GM18909 (cell line): ENCODE measurements at regions not wholly inside any gene's neighbourhood (a gene's known extent, or its start where the extent isn't known, plus 50 kb on each side); places are given as distances from the start of the nearest gene placed in this dataset.
"Not testable (repeated sequence)": the region's sequence is repeated elsewhere in the genome, so short reads cannot be mapped to it uniquely, and the experiment has no call there.

Source experiments
- ATAC-seq: cut with Tn5 transposase; IDR thresholded peaks from one replicate; pipeline ENCODE4 v1.9.1; 2021; ENCODE audit warnings: mild to moderate bottlenecking; ENCODE audit not compliant: unreplicated experiment, poor library complexity

DNA sequence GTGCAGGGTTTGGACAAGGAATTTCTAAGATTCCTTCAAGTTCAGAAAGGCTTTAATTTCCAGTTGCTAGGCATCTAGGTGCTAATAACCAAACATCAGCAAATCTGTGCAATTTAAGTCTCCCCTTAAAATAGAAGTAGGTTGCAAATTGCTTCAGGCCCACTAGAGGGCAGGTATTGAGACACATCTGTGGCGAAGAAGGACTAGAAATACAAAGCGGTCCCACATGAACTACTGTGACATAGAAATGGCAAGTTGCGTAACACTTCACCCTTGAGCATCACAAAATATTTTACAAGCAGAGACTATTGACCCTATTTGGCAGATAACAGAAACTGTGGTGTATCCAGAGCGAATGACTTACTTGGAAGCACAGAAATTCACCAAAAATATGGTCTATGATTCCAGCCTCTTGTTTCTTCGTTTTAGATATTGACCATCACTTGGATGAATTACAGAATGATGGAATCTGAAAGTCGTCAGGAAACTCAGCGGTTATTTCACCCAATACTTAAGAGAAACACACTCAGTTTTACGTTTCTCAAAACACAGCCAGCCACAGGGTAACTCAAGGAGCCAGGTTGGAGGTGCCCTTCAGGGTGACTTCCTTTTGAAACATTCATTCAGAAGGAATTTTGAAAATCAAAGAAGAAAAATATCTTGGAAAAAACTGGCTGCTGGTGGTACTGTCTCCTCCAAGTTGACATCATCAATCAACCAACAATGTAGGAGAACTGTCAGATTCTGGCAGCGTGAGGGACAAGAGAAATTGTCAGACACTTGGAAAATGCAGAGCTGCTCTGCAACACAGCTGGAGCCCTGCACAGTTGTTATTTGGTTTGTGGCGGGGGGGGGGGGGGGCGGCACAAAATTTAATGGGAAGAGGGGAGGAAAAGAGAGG is 256.3 kb upstream of the MINDY3 start:
- ATAC-seq: peak; percentile 59

DNA sequence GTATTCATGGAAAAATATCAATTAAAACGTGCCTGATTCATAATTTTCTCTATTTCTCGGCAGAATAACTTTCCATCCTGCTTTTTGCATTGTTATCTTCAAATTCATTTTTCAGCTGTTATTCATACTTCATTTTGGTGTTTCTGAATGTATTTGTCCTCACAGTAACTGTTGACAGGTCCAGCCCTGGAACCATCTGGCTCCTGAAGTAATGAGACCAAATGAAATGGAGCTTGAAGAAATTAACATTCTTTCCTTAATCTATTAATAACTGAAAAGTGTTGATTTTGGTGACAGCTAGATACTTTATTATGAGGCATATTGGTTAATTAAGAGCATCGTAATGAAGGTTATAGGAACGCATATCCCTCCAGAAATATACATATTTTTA is 257.0 kb upstream of the MINDY3 start:
- ATAC-seq: no peak

DNA sequence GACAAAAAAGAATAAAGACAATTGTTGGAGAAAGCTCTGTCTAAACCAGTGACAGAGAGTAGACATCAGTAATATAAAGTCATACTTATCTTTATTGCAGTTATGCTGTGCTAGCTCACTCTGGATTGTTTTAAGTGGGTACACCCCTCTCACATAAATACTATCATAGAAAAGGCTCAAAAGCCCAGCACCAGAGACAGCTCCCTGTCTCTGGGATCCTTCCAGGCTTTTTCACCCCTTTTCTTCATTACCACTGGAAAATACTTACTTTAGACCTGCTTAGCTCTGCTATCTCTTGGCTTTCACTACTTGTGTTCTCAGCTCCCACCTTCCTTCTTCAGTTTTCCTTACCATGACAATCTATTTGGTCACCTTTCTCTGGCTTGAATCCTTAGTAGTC is 259.1 kb upstream of the MINDY3 start:
- ATAC-seq: no peak

DNA sequence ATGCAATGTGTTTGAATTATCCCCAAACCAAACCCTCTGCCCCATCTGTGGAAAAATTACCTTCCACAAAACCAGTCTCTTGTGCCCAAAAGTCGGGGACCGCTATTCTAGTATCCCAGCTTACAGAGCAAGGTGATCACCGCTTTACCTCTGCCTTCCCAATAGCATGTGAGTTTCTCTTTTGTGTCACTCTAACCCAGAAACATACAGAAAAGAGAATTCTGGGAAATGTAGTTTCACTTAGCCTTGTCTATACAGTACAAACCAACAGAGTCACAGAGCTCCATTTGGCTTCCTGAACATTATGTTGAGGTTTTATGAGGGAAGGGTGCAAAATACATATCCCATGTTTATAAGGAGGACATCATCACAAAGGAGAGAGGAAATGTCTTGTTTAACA is 260.3 kb upstream of the MINDY3 start:
- ATAC-seq: no peak

DNA sequence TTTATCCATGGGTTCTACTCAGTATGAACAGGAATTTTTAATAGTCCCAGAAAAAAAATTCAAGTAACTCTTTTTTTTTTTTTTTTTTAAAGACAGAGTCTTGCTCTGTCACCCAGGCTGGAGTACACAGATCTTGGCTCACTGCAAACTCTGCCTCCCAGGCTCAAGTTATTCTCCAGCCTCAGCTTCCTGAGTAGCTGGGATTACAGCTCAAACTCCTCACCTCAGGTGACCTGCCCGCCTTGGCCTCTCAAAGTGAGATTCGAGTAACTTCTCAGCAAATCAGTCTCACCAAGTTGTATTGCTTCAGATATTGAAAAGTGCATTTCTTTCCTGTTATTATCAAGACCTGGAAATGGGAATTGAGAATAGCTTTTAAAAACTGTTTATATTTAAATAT is 281.2 kb upstream of the MINDY3 start:
- ATAC-seq: no peak

DNA sequence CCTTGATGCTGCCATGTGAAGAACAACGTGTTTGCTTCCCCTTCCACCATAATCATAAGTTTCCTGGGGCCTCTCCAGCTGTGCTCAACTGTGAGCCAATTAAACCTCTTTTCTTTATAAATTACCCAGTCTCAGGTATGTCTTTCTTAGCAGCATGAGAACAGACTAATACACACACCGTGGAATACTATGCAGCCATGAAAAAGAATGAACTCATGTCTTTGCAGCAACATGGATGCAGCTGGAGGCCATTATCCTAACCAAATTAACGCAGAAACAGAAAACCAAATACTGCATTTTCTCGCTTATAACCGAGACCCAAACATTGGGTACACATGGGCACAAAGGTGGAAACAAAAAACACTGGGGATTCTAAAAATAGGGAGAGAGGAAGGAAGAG is 286.7 kb upstream of the MINDY3 start:
- no peak for ATAC-seq

DNA sequence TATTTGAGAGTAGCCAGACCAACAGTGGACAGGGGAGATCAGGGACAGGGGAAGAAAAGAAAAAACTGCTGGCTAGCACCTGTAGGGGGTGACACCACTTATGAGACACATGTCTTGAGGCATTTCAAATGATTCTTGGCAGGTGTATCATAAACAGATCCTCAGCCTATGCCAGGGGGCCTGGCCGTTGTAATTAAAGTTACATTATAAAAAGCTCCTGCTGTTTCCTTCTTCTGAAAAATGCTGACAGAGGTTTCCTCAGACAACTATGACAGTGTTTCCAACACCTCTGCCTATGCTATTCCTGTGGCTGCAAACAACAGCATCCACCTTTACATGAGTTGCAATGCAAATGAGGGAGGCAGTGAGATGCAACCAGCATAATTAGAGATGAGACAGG is 281.0 kb upstream of the PTER start:
- no peak for ATAC-seq

DNA sequence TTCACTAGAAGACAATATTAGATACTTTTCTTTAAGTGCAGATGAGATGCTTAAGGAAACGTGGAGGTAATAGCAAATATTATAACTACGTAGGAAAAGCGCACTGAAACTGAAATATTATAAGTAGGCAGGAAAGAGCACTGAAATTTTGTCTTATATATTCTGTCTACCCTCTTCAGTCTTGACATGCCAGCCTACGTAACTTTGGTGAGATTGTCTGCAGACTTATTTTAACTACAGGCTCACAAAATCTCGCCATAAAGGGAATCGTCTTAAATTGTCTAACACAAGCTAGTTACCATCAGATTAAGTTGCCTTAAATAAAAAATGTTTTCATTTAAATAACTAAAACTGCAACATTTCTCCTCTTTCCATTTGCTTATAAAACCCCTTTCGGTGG is 280.1 kb upstream of the PTER start:
- no peak for ATAC-seq

DNA sequence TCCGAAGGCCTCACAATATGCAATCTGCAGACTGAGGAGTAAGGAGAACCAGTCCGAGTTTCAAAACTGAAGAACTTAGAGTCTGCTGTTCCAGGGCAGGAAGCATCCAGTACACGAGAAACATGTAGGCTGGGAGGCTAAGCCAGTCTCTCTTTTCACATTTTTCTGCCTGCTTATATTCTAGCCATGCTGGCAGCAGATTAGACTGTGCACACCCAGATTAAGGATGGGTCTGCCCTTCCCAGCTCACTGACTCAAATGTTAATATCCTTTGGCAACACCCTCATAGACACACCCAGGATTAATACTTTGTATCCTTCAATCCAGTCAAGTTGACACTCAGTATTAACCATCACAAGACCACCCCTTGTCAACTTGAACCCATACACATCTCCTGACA is 271.7 kb upstream of the PTER start:
- ATAC-seq: not testable (repeated sequence)

DNA sequence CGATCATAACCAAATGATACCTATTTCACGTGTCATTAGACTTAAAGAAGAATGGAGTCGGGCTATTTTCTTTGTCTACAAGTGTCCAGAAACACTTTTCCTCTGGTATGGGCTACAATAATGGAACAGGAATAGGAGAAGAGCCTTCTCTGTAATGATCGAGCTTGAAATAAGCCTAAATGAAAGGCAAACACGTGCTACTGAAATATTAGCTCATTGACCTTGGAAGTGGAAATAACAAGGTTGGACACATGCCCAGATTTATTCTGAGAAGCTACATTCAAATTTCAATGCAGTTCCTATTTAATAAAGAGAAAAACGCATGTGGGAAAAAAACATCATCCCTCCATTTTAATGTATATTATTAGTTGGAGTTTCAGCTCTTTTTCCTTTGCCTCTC is 254.7 kb upstream of the PTER start:
- ATAC-seq: no peak

DNA sequence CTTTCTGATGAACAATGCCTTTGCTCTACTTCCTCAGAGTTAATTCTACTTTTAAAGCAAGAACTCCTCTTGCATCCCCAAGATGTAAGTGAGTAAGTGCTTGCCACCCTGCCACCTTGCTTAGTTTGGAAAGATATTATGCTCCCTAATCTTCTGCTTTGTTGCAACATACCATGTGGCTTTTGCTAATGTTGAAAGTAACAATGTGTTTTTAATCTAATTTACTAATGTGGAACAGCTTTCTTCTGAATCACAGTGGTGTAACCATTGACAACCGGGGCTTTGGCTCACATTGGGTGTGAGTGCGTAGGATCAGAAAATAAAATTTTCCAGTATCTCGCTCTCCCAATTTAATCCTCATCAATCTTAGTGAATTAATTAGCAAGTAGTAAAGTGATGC is 254.1 kb upstream of the PTER start:
- ATAC-seq: no peak

DNA sequence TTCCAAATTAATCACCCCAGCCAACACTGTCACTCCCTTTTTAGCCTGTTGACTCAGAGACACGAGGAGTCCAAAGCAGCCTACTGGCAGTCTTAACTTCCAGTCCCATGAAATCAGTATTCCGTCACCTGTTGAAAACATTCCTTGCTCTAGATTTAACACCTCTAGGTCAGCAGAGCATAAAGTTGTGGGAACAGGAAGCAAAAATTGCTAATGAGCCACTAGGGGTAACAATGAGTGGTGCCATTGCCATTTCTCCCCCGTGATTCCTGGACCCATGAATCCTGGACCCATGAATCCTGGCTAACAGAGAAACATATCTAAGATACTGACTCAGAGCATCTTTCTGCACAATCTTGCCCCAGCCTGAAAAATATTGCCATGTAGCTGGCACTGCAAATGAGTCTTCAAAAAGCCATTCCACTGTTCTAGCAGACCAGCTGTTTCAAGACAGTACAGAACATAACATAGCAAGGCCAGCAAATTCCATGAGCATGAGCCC is 252.7 kb upstream of the PTER start:
- no peak for ATAC-seq

DNA sequence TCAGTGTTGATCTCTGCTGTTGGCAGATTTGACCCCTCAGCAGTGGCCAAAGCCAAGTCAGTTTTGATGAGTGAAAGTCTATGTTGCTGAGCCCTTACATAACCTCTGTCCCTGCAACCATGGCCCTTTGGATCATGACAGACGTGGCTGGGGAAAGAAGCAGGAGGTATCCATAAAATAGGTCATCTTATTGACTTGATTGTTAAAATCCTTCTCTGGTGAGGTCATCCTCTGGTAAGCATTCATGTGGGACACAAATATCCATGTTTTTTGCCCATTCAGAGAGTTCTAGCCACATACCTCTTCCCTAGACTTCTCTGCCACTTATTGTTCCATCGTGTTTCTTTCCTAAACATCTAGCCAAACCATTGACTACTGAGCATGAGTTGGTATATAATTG is 251.9 kb upstream of the PTER start:
- no peak for ATAC-seq

DNA sequence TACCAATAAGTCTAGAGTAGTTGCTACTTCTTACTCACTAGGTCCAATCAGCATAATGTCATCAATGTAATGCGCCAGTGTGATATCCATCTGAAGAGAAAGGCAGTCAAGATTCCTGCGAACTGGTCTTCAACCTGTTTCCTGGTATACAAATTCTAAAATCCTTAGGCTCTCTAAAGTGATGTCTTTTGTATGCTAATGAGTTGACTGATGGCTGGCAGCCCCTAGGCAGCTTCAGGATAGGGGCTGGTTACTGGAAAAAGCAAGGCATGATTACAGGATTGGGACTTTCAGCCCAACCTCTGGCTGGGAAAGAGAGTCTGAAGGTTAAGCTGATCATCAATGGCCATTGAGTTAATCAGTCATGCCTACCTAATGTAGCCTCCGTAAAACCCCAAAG is 250.2 kb upstream of the PTER start:
- ATAC-seq: no peak

DNA sequence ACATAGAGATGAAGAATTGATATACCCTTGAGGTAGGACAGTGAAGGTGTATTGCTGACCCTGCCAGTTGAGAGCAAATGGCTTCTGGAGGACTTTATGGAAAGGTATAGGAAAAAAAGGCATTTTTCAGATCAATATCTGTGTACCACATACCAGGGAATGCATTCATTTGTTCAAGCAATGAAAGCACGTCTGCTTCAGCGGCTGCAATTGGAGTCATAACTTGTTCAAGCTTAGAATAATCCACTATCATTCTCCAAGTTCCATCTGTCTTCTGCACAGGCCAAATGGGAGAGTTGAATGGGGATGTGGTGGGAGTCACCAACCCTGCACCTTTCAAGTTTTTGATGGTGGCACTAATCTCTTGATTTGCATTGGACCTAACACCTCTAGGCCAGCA is 249.6 kb upstream of the PTER start:
- no peak for ATAC-seq

DNA sequence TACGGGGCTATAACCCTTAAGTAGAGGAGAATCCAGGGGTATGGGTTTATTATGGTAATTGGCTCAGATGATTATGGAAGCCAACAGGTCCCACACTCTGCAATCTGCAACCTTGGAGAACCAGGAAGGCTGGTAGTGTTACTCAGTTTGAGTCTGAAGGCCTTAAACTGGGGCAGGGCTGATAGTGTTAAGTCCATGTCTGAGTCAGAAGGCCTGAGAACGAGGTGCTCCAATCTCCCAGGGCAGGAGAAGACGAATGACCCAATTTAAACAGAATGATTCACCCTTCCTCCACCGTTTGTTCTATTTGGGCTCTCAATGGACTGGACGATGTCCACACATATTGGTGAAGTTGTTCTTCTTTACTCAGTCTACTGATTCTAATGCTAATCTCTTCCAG is 244.5 kb upstream of the PTER start:
- no peak for ATAC-seq

DNA sequence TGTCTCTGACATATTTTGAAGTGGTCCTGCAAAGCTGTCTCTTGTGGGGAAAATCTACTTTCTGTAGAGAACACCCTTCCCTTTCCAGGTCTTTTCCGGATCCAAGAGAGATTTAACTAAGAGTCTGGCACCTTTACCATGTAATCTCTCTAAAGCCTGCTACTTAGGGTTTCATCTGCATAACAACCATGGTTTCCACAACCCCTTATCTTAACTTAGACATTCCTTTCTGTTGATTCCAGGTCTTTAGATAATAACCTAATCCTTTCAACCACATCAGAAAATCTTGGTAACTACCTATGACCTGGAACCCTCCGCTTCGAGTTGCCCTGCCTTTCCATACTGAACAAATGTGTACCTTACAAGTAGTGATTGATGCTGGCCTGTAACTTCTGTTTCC is 243.6 kb upstream of the PTER start:
- no peak for ATAC-seq

DNA sequence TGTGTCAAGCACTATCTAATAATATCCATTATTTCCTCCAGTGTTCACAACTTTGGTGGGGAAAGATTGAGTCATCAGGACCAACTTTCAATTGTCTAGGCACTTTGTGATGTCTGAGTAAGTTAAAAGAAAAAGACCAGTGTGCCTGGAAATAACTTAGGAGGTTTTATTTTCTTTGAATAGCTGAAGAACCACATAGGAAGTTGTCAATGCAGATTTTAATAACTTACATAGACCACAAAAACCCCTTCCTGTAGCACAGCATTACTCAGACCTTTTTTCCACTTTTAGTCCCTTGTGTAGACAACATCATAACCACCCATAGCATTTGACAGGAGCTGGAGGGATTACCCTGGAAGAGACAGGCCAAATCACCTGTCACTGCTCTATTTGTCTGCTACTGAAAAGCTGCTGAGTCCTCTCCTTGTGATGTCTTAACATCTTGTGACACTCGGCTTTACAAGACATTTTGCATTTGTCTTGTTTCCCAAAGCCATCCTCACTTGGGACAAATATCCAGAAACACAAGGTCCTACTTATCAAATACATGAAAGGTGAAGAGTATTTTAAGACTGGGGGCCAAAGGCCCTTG is 241.5 kb upstream of the PTER start:
- peak; percentile 96 for ATAC-seq

DNA sequence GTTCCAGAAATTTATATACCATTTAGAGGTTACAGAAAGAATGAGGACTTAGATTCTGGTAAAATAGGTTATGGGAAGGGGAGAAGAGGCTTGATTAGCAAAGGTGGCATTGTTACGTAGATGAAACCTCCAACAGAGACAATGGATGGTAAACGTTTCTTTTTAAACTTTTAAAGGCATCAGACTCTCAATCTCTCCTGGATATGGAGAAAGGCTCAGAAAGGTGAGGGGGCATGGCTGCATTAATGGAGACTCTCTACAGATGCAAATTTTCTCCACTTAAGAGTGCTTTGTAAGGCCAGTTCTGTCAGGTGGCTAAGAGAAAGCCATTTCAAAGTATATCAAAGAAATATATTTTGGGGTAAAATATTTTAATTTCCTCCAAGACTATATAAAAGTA is 240.9 kb upstream of the PTER start:
- no peak for ATAC-seq

DNA sequence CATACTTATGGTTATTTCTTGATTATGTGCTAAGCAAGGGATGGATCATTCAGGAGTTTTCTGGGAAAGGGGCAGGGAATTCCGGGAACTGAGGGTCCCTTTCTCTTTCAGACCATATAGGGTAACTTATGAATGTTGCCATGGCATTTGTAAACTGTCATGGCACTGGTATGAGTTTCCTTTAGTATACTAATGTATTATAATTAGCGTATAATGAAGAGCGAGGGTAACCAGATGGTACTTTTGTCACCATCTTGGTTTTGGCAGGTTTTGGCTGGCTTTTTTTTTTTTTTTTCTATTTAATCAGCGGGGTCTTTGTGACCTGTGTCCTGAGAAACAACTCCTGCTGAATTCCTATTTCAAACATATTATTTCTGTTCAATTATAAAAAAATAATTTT is 237.6 kb upstream of the PTER start:
- ATAC-seq: no peak

DNA sequence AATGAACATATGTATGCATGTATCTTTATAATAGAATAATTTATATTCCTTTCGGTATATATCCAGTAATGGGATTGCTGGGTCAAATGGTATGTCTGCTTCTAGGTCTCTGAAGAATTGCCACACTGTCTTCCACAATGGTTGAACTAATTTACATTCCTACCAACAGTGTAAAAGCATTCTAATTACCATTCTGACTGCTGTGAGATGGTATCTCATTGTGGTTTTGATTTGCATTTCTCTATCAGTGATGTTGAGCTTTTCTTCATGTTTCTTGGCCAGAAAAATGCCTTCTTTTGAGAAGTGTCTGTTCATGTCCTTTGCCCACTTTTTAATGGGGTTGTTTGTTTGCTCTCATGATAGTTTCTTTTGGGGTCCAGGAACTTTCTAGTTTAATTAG is 213.2 kb upstream of the PTER start:
- not testable (repeated sequence) for ATAC-seq

DNA sequence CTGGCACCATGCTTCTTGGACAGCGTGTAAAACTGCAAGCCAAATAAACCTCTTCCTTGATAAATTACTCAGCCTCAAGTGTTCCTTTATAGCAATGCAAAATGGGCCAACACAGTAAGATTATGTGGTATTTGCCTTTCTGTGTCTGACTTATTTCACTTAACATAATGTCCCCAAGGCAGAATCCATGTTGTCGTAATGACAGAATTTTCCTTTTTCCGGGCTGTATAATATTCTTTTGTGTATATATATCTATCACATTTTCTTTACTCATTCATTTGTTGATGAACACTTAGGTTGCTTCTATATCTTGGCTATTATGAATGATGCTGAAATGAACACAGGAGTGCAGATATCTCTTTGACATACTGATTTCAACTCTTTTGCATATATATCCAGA is 209.1 kb upstream of the PTER start:
- no peak for ATAC-seq
